Mucosa of descending colon (tissue), 3 donors: ENCODE measurements at regions not wholly inside any gene's neighbourhood (a gene's known extent, or its start where the extent isn't known, plus 50 kb on each side); places are given as distances from the start of the nearest gene placed in this dataset.
A peak's percentile ranks its signal among the peaks of the same experiment; 100 is the strongest.

Experiments
- ATAC-seq: fragments of 200-7000 bp; cut with Tn5 transposase; one replicate; pipeline ENCODE4 v1.9.1; 2020; ENCODE audit warnings: mild to moderate bottlenecking, moderate library complexity
- DNase-seq, 3 donors: peaks; one replicate each; pipeline ENCODE4 v3.0.0-alpha.2; 2020
- H3K36me3 ChIP-seq: fragments of 200-600 bp; one replicate; pipeline ENCODE4 v1.8.0; 2021; ENCODE audit warnings: low read depth, mild to moderate bottlenecking
- H3K4me1 ChIP-seq: fragments of 200-600 bp; one replicate; pipeline ENCODE4 v1.8.0; 2021; ENCODE audit warnings: low read depth, mild to moderate bottlenecking
- H3K4me3 ChIP-seq: fragments of 200-600 bp; one replicate; pipeline ENCODE4 v1.8.0; 2021; ENCODE audit warnings: mild to moderate bottlenecking
- H3K9me3 ChIP-seq: fragments of 200-600 bp; one replicate; pipeline ENCODE4 v1.8.0; 2021; ENCODE audit warnings: mild to moderate bottlenecking
- intact Hi-C, 2 donors: fragments of 100-400 bp; cut with DNase I in 1 of 2; cut with micrococcal nuclease in 1 of 2; formaldehyde crosslinking; loops; one replicate each; pipeline versions ENCODE4 v1.11.0 to v1.11.1; 2022; cut with DNase I, micrococcal nuclease
- TF ChIP-seq, protein P1 (sequence below): fragments of 200-600 bp; IDR thresholded peaks from one replicate; pipeline ENCODE4 v1.8.0; 2022; ENCODE audit warnings: antibody characterized with exemption, mild to moderate bottlenecking
- donor health status: DM: no; HTN: no; CAD: no; lungs with moderate emphysema.
- donor health status: DM: no; HTN: no; CAD: no.
- donor health status: DM: no; HTN: yes; CAD: no.

DNA sequence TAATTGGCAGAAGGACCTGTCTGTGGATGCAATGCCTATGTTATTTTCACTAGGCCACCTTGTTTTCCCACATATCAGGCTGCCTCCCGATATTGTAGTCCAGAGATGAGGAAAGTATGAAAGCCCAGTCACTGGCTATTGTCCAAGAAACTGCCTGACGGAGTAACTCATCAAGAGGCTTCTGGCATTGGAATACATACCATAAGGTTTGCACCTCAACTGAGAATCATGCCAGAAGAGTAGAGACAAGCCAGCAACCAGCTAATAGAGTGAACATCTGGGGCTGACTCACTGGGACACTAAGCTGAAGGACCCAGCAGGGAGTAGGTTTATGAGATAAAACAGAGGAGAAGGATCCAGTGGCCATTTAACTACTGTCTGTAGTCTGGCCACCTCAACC lies 137.2 kb upstream of the FST start:
- Histone ChIP-seq H3K36me3 (no peaks in the 10 kb centered on the region), H3K4me3 (no peak overlapping the region), H3K9me3 (no peaks in the 10 kb centered on the region), H3K4me1 (no peaks in the 10 kb centered on the region)
- ATAC-seq (no peak), DNase-seq (no peak)
- intact Hi-C loops, result no loop called here
- TF ChIP-seq, protein P1, sequence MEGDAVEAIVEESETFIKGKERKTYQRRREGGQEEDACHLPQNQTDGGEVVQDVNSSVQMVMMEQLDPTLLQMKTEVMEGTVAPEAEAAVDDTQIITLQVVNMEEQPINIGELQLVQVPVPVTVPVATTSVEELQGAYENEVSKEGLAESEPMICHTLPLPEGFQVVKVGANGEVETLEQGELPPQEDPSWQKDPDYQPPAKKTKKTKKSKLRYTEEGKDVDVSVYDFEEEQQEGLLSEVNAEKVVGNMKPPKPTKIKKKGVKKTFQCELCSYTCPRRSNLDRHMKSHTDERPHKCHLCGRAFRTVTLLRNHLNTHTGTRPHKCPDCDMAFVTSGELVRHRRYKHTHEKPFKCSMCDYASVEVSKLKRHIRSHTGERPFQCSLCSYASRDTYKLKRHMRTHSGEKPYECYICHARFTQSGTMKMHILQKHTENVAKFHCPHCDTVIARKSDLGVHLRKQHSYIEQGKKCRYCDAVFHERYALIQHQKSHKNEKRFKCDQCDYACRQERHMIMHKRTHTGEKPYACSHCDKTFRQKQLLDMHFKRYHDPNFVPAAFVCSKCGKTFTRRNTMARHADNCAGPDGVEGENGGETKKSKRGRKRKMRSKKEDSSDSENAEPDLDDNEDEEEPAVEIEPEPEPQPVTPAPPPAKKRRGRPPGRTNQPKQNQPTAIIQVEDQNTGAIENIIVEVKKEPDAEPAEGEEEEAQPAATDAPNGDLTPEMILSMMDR, result no peak

DNA sequence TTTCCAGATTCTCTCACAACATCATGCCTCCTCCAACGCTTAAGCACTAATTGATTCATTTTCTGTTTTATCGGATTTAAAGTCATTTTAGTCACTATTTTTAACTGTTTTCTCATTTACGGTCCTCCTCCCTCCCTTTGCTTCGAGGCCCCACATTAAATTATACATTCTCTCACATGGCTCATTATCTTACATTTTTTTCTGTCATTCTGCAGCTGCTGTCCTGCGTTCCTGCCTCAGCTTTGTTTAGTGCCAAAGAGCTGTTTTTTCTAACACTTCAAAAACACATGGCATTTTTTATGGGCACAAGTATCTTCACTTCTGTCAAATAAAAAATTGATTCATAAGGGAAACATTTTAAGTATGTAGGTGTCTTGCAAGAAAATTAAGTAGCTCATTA lies 130.1 kb upstream of the FST start:
- Histone ChIP-seq H3K36me3 (no peaks in the 10 kb centered on the region), H3K4me3 (no peak overlapping the region), H3K9me3 (no peaks in the 10 kb centered on the region), H3K4me1 (no peaks in the 10 kb centered on the region)
- intact Hi-C loops, result no loop called here
- ATAC-seq (no peak), DNase-seq (no peak)
- TF ChIP-seq, protein P1, result no peak

DNA sequence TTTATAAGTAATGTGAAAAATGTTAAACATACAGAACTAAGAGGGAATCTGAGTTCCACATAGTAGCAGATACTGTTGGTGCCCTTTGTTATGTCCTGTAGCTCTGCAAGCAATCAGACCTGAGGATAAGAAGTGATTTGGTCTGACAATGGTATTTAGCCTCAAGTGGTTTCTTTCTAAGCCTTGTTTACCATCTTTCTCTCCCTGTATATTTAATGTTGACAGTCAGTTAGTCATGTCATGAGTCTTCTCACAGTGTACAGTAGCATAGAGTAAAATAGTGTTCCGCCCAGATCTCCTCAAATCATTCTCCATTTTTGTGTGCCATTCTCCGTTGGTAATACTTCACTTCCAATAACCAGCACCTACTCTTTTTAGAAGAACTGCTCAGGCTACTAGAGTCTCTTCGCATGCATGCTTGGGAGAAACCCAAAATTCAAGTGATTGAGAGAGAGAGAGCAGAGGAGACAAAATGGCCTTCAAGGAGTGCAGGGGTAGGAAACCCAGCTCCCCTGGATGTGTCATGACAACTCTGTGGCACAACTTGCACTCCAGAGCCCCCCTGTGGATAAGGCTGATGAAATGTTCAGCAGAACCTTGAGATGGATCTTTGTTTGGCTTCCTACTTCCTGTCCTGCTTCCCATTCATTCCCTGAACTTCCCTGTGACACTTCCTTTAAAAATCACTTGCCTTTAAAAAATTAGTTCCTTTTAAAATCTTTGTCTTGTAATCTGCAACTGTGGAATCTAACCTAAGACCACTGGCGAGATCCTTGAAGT lies 129.2 kb upstream of the FST start:
- DNase-seq (no peak), ATAC-seq (no peak)
- no peak overlapping the region for H3K4me3 ChIP-seq
- TF ChIP-seq, protein P1, result no peak
- no peaks in the 10 kb centered on the region for H3K9me3 ChIP-seq
- no peaks in the 10 kb centered on the region for H3K36me3 ChIP-seq
- intact Hi-C loops, result no loop called here
- no peaks in the 10 kb centered on the region for H3K4me1 ChIP-seq

DNA sequence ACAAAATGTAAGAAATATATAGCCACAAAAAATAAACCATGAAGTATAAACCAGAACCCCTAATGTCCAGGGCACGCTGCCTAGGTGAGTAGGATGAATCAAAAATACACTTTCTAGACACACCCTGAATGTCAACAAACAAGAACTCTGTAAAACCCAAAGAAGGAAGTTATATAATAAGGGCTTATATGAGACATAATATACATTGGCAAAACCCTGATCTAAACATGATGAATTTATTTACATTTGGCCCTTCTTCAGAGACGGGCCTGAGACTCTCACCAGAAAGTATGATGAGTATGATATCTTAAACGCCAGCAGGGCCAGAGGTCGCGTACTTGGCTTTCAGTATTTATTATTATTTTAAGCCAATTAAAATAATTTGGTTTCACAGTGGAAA lies 125.1 kb upstream of the FST start:
- peak; percentile 80 for ATAC-seq
- Histone ChIP-seq H3K36me3 (no peaks in the 10 kb centered on the region), H3K9me3 (no peaks in the 10 kb centered on the region), H3K4me1 (no peaks in the 10 kb centered on the region), H3K4me3 (no peak overlapping the region)
- intact Hi-C loops, result no loop called here
- peak in 1 of 3 donors; percentile 9 for DNase-seq
- TF ChIP-seq, protein P1, result no peak

DNA sequence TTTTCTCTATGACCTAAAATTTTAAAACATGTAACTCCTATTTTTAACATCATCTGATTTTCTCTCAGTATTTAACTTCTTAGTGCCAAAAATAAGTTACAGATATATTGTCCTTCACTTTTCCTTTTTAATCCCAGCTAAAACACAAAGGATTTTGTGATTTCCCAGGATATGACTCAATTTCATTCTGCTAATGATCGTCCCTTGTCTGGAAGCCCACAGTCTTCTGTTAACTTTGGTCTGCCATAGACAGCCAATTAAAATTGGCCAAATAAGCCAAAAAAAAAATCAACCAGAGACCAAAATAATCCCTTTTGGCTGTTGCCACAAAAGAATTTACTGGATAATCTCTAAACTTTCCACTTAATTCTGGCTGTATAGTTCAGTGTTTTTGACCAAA lies 124.5 kb upstream of the FST start:
- Histone ChIP-seq H3K4me3 (no peak overlapping the region), H3K9me3 (no peaks in the 10 kb centered on the region), H3K36me3 (no peaks in the 10 kb centered on the region), H3K4me1 (no peaks in the 10 kb centered on the region)
- DNase-seq (no peak), ATAC-seq (no peak)
- intact Hi-C loops, result no loop called here
- TF ChIP-seq, protein P1, result no peak
